WTC11 (cell line): ENCODE measurements at regions not wholly inside any gene's neighbourhood (a gene's known extent, or its start where the extent isn't known, plus 50 kb on each side); places are given as distances from the start of the nearest gene placed in this dataset.
A peak's percentile ranks its signal among the peaks of the same experiment; 100 is the strongest.

ENCODE experiments used
- FOXP1 ChIP-seq: sonication (generic); formaldehyde crosslinking; IDR thresholded peaks from 2 replicates; pipeline ENCODE4 v1.8.0; 2022; ENCODE audit warnings: missing genetic modification reagents, mild to moderate bottlenecking, moderate library complexity, borderline replicate concordance
- HMGXB4 ChIP-seq: sonication (generic); formaldehyde crosslinking; IDR thresholded peaks from 2 replicates; pipeline ENCODE4 v1.8.1; 2023; ENCODE audit warnings: mild to moderate bottlenecking, moderate library complexity, missing genetic modification reagents
- IRF2 ChIP-seq: sonication (generic); formaldehyde crosslinking; IDR thresholded peaks from 2 replicates; pipeline ENCODE4 v1.8.0; 2022; ENCODE audit warnings: low read depth, missing genetic modification reagents, borderline replicate concordance
- NFYB ChIP-seq: sonication (generic); formaldehyde crosslinking; conservative IDR thresholded peaks from 2 replicates; pipeline ENCODE4 v1.8.0; 2022; ENCODE audit warnings: low read depth, missing genetic modification reagents
- PRRX2 ChIP-seq: fragments of 250-450 bp; sonication (Bioruptor Pico); IDR thresholded peaks from 2 replicates; pipeline ENCODE4 v1.8.0; 2021; ENCODE audit warnings: mild to moderate bottlenecking
- TF ChIP-seq, protein P1 (sequence below): fragments of 200-600 bp; IDR thresholded peaks from 2 replicates; pipeline ENCODE4 v1.8.0; 2022; ENCODE audit warnings: antibody characterized with exemption
- TF ChIP-seq, protein P2 (sequence below): sonication (generic); formaldehyde crosslinking; IDR thresholded peaks from 2 replicates; pipeline ENCODE4 v1.8.1; 2023; ENCODE audit warnings: mild to moderate bottlenecking, missing genetic modification reagents
- TF ChIP-seq, protein P3 (sequence below): sonication (generic); formaldehyde crosslinking; IDR thresholded peaks from 2 replicates; pipeline ENCODE4 v1.8.1; 2022; ENCODE audit warnings: missing genetic modification reagents, borderline replicate concordance

DNA sequence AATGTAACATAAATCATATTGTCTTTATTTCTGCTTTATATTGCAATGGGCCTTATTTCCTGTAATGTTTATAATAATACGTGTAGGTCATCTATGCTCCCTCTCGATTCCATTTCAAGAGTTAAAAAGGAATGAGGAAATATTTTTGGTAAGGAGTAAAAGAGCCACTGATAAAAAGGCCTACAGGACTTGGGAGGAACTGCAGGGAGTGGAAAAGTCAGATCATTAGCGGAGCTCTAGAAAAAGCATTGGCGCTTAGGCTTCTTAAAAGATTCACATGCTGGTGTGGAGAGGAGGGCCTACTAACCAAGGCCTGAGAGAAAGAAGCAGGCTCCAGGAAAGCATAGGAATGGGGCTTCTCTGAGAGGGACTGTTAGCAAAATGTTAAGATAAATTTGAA, 82.9 kb upstream of the PNPLA4 start:
- TF ChIP-seq PRRX2 (CRISPR knock-in tag) = no peak
- no peak for TF ChIP-seq NFYB (CRISPR knock-in tag)
- TF ChIP-seq, protein P1, sequence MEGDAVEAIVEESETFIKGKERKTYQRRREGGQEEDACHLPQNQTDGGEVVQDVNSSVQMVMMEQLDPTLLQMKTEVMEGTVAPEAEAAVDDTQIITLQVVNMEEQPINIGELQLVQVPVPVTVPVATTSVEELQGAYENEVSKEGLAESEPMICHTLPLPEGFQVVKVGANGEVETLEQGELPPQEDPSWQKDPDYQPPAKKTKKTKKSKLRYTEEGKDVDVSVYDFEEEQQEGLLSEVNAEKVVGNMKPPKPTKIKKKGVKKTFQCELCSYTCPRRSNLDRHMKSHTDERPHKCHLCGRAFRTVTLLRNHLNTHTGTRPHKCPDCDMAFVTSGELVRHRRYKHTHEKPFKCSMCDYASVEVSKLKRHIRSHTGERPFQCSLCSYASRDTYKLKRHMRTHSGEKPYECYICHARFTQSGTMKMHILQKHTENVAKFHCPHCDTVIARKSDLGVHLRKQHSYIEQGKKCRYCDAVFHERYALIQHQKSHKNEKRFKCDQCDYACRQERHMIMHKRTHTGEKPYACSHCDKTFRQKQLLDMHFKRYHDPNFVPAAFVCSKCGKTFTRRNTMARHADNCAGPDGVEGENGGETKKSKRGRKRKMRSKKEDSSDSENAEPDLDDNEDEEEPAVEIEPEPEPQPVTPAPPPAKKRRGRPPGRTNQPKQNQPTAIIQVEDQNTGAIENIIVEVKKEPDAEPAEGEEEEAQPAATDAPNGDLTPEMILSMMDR = peak; percentile 21; the same call in 1 of the 2 replicates
- no peak for TF ChIP-seq FOXP1 (CRISPR knock-in tag)
- TF ChIP-seq, protein P2, sequence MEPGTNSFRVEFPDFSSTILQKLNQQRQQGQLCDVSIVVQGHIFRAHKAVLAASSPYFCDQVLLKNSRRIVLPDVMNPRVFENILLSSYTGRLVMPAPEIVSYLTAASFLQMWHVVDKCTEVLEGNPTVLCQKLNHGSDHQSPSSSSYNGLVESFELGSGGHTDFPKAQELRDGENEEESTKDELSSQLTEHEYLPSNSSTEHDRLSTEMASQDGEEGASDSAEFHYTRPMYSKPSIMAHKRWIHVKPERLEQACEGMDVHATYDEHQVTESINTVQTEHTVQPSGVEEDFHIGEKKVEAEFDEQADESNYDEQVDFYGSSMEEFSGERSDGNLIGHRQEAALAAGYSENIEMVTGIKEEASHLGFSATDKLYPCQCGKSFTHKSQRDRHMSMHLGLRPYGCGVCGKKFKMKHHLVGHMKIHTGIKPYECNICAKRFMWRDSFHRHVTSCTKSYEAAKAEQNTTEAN (CRISPR knock-in tag) = no peak
- TF ChIP-seq, protein P3, sequence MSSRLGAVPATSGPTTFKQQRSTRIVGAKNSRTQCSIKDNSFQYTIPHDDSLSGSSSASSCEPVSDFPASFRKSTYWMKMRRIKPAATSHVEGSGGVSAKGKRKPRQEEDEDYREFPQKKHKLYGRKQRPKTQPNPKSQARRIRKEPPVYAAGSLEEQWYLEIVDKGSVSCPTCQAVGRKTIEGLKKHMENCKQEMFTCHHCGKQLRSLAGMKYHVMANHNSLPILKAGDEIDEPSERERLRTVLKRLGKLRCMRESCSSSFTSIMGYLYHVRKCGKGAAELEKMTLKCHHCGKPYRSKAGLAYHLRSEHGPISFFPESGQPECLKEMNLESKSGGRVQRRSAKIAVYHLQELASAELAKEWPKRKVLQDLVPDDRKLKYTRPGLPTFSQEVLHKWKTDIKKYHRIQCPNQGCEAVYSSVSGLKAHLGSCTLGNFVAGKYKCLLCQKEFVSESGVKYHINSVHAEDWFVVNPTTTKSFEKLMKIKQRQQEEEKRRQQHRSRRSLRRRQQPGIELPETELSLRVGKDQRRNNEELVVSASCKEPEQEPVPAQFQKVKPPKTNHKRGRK (CRISPR knock-in tag) = no peak
- no peak for TF ChIP-seq IRF2
- TF ChIP-seq HMGXB4 (CRISPR knock-in tag) = no peak
